ENCODE measurements at regions not wholly inside any gene's neighbourhood (a gene's known extent, or its start where the extent isn't known, plus 50 kb on each side); places are given as distances from the start of the nearest gene placed in this dataset.
A peak's percentile ranks its signal among the peaks of the same experiment; 100 is the strongest.

GRCh38 chr6:19997104-19997503 is 159.9 kb downstream of the ID4 start:
- Histone ChIP-seq H3K4me1 (ENCODE audit: insufficient read depth, low read length, severe bottlenecking) (no peaks in the 10 kb centered on the region), H3K27me3 (ENCODE audit: insufficient read depth, low read length) (no peaks in the 10 kb centered on the region), H3K9ac (ENCODE audit: low read length) (no peak overlapping the region), H3K79me2 (ENCODE audit: insufficient read depth, low read length) (no peaks in the 10 kb centered on the region), H4K20me1 (ENCODE audit: insufficient read depth, low read length) (no peaks in the 10 kb centered on the region), H3K27ac (ENCODE audit: low read depth, low read length, poor library complexity, severe bottlenecking) (no peak overlapping the region), H3K9me3 (ENCODE audit: low read length) (peaks cover 7% of the 10 kb centered on the region; the same call in 1 of the 2 replicates), H2AFZ (ENCODE audit: low read length) (no peak overlapping the region), H3F3A (ENCODE audit: insufficient read depth, low read length) (no peaks in the 10 kb centered on the region), H3K4me3 (ENCODE audit: low read depth, low read length, poor library complexity, severe bottlenecking) (no peak overlapping the region), H3K9me2 (ENCODE audit: low read depth, low read length) (no peaks in the 10 kb centered on the region), H3K4me2 (ENCODE audit: low read length) (no peak overlapping the region), H3K36me3 (ENCODE audit: insufficient read depth, low read length) (no peaks in the 10 kb centered on the region; the same call in 1 of the 2 replicates)
- TF ChIP-seq CTCF (IDR thresholded peaks at IDR 0.05; ENCODE audit: low read length) (no peak), EZH2 (IDR thresholded peaks at IDR 0.05; ENCODE audit: borderline replicate concordance, low read length) (no peak)

GRCh38 chr6:19998541-19998940 is 161.4 kb downstream of the ID4 start:
- TF ChIP-seq EZH2 (IDR thresholded peaks at IDR 0.05; ENCODE audit: borderline replicate concordance, low read length) (no peak), CTCF (IDR thresholded peaks at IDR 0.05; ENCODE audit: low read length) (no peak)
- no peak overlapping the region for H3K27ac ChIP-seq (ENCODE audit: low read depth, low read length, poor library complexity, severe bottlenecking)

GRCh38 chr6:19999319-20000191 is 162.4 kb downstream of the ID4 start:
- Histone ChIP-seq H3K9me2 (ENCODE audit: low read depth, low read length) (no peaks in the 10 kb centered on the region), H3K79me2 (ENCODE audit: insufficient read depth, low read length) (no peaks in the 10 kb centered on the region), H3F3A (ENCODE audit: insufficient read depth, low read length) (no peaks in the 10 kb centered on the region), H3K4me1 (ENCODE audit: insufficient read depth, low read length, severe bottlenecking) (no peaks in the 10 kb centered on the region), H3K4me3 (ENCODE audit: low read depth, low read length, poor library complexity, severe bottlenecking) (peak overlapping the region; percentile 25), H2AFZ (ENCODE audit: low read length) (peak overlapping the region; percentile 96; the same call in 1 of the 2 replicates), H4K20me1 (ENCODE audit: insufficient read depth, low read length) (no peaks in the 10 kb centered on the region), H3K9ac (ENCODE audit: low read length) (no peak overlapping the region), H3K36me3 (ENCODE audit: insufficient read depth, low read length) (no peaks in the 10 kb centered on the region; the same call in 1 of the 2 replicates), H3K9me3 (ENCODE audit: low read length) (peaks cover 7% of the 10 kb centered on the region; the same call in 1 of the 2 replicates), H3K27me3 (ENCODE audit: insufficient read depth, low read length) (no peaks in the 10 kb centered on the region), H3K4me2 (ENCODE audit: low read length) (no peak overlapping the region), H3K27ac (ENCODE audit: low read depth, low read length, poor library complexity, severe bottlenecking) (no peak overlapping the region)
- TF ChIP-seq EZH2 (IDR thresholded peaks at IDR 0.05; ENCODE audit: borderline replicate concordance, low read length), result no peak
- no peak for TF ChIP-seq CTCF (IDR thresholded peaks at IDR 0.05; ENCODE audit: low read length)

More at GRCh38 chr6:19998541-19998940, 161.4 kb downstream of the ID4 start:
- no peak overlapping the region for H3K9ac ChIP-seq (ENCODE audit: low read length)
- no peaks in the 10 kb centered on the region for H3K9me2 ChIP-seq (ENCODE audit: low read depth, low read length)
- H3K4me2 ChIP-seq (ENCODE audit: low read length), result no peak overlapping the region
- H2AFZ ChIP-seq (ENCODE audit: low read length), result no peak overlapping the region
- H3K27me3 ChIP-seq (ENCODE audit: insufficient read depth, low read length), result no peaks in the 10 kb centered on the region
- H3K9me3 ChIP-seq (ENCODE audit: low read length), result peaks cover 7% of the 10 kb centered on the region; the same call in 1 of the 2 replicates
- no peaks in the 10 kb centered on the region for H3K79me2 ChIP-seq (ENCODE audit: insufficient read depth, low read length)
- no peak overlapping the region for H3K4me3 ChIP-seq (ENCODE audit: low read depth, low read length, poor library complexity, severe bottlenecking)
- H3K4me1 ChIP-seq (ENCODE audit: insufficient read depth, low read length, severe bottlenecking), result no peaks in the 10 kb centered on the region
- no peaks in the 10 kb centered on the region for H3F3A ChIP-seq (ENCODE audit: insufficient read depth, low read length)
- no peaks in the 10 kb centered on the region for H4K20me1 ChIP-seq (ENCODE audit: insufficient read depth, low read length)
- H3K36me3 ChIP-seq (ENCODE audit: insufficient read depth, low read length), result no peaks in the 10 kb centered on the region; the same call in 1 of the 2 replicates

All from OCI-LY1 (cell line).